Fibroblast of lung (primary cell): ENCODE measurements at regions not wholly inside any gene's neighbourhood (a gene's known extent, or its start where the extent isn't known, plus 50 kb on each side); places are given as distances from the start of the nearest gene placed in this dataset.

Experiments
- CTCF ChIP-seq, 2 donors: IDR thresholded peaks in 1 of 2; conservative IDR thresholded peaks in 1 of 2; 1 replicate in 1 of 2; 2 replicates in 1 of 2; pipeline ENCODE4 v1.5.1; 2011 to 2012; ENCODE audit warnings: low read length in 2 of 2, control low read depth in 1 of 2, inconsistent platforms in 1 of 2, low read depth in 1 of 2, mild to moderate bottlenecking in 1 of 2
- EZH2 ChIP-seq: IDR thresholded peaks from 2 replicates; pipeline ENCODE4 v1.5.1; 2012; ENCODE audit warnings: low read length, control low read depth, mild to moderate bottlenecking; ENCODE audit errors: missing control alignments

DNA sequence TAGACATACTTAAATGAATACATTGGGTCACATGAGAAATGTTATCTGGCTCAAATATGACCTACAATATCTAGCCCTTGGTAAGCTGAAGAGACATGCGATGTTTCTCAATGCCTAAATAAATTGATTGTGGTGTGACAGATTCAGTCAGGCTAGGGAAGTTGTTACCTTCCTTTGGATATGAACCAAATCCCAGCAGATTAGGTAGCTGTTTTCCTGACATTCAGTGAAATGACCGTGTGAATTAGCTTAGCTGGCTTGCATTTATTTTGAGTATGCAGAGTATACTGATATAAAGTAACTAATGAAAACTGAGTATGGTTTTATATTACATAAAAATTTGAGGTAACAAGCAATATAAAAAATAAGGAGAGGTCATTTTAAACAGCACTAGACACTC lies 288.2 kb downstream of the GJA1 start:
- no peak for TF ChIP-seq EZH2
- TF ChIP-seq CTCF (conservative IDR thresholded peaks at IDR 0.05 in 1 of 2, IDR thresholded peaks at IDR 0.05 in 1 of 2; ENCODE audit: low read depth in 1 of 2, low read length in 2 of 2): no peak
